ENCODE measurements at regions not wholly inside any gene's neighbourhood (a gene's known extent, or its start where the extent isn't known, plus 50 kb on each side); places are given as distances from the start of the nearest gene placed in this dataset.
"Not testable (repeated sequence)": the region's sequence is repeated elsewhere in the genome, so short reads cannot be mapped to it uniquely, and the experiment has no call there.

DNA sequence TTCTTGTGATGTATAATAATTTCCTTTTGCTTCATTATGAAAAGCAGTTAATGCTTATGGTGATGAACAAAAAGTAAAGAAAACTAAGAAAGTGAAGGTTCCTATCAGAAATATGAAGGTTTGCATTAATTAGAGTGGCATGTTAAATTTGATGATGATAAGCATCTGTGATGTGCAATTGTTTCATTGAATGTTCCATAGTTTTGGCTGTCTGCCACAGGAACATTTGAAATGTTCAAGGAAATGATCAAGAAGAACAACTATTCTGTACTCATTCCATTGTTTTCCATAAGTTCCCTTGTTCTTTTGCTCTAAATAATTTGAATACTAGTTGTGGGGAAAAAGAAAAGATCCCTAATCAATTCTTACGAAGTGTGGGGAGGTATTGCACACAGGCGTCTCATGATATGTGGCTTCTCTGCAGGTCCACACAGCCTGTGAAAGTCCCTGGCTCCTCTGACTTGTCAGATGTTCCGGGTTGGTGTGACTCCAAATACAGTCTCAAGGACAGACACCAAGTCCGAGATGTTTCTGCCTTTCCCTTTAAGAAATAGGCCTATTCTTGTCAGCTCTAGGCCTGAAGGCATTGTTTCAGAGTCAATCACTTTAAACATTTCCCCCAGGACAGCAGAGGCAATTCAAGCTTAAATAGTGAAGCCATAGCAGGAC lies 152.6 kb upstream of the MAST4 start:
- Histone ChIP-seq H3K4me1 (ENCODE audit: control insufficient read depth in 2 of 3, insufficient read depth in 2 of 3, low read depth in 1 of 3, low read length in 3 of 3) (no peaks in the 10 kb centered on the region), H3K9ac (ENCODE audit: low read length in 3 of 3) (no peak overlapping the region), H3K4me3 (ENCODE audit: low read length in 3 of 3) (no peak overlapping the region), H3K9me3 (ENCODE audit: control insufficient read depth in 2 of 3, insufficient read depth in 1 of 3, low read length in 3 of 3) (no peaks in the 10 kb centered on the region), H3K27ac (ENCODE audit: low read depth in 2 of 2, low read length in 2 of 2) (no peak overlapping the region), H3K27me3 (ENCODE audit: control insufficient read depth, insufficient read depth, low read length) (no peaks in the 10 kb centered on the region), H3K36me3 (ENCODE audit: control insufficient read depth in 2 of 3, insufficient read depth in 3 of 3, low read length in 3 of 3) (no peaks in the 10 kb centered on the region)
- FAIRE-seq (no peak), DNase-seq (peak in 1 of 5 donors; percentile 71)
- TF ChIP-seq, protein P1, sequence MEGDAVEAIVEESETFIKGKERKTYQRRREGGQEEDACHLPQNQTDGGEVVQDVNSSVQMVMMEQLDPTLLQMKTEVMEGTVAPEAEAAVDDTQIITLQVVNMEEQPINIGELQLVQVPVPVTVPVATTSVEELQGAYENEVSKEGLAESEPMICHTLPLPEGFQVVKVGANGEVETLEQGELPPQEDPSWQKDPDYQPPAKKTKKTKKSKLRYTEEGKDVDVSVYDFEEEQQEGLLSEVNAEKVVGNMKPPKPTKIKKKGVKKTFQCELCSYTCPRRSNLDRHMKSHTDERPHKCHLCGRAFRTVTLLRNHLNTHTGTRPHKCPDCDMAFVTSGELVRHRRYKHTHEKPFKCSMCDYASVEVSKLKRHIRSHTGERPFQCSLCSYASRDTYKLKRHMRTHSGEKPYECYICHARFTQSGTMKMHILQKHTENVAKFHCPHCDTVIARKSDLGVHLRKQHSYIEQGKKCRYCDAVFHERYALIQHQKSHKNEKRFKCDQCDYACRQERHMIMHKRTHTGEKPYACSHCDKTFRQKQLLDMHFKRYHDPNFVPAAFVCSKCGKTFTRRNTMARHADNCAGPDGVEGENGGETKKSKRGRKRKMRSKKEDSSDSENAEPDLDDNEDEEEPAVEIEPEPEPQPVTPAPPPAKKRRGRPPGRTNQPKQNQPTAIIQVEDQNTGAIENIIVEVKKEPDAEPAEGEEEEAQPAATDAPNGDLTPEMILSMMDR (IDR thresholded peaks at IDR 0.05; ENCODE audit: borderline replicate concordance, extremely low read depth, insufficient read depth): no peak
- intact Hi-C loops (cut with DNase I): no loop called here

DNA sequence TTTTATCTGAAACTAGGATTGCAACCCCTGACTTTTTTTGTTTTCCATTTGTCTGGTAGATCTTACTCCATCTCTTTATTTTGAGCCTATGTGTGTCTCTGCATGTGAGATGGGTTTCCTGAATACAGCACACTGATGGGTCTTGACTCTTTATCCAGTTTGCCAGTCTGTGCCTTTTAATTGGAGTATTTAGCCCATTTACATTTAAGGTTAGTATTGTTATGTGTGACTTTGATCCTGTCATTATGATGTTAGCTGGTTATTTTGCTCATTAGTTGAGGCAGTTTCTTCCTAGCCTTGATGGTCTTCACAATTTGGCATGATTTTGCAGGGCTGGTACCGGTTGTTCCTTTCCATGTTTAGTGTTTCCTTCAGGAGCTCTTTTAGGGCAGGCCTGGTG lies 148.1 kb upstream of the MAST4 start:
- intact Hi-C loops (cut with DNase I); DNase-seq; FAIRE-seq; H3K27ac ChIP-seq (ENCODE audit: low read depth in 2 of 2, low read length in 2 of 2); H3K36me3 ChIP-seq (ENCODE audit: control insufficient read depth in 2 of 3, insufficient read depth in 3 of 3, low read length in 3 of 3); H3K9me3 ChIP-seq (ENCODE audit: control insufficient read depth in 2 of 3, insufficient read depth in 1 of 3, low read length in 3 of 3); H3K27me3 ChIP-seq (ENCODE audit: control insufficient read depth, insufficient read depth, low read length); H3K9ac ChIP-seq (ENCODE audit: low read length in 3 of 3); H3K4me3 ChIP-seq (ENCODE audit: low read length in 3 of 3); H3K4me1 ChIP-seq (ENCODE audit: control insufficient read depth in 2 of 3, insufficient read depth in 2 of 3, low read depth in 1 of 3, low read length in 3 of 3): not testable (repeated sequence)

DNA sequence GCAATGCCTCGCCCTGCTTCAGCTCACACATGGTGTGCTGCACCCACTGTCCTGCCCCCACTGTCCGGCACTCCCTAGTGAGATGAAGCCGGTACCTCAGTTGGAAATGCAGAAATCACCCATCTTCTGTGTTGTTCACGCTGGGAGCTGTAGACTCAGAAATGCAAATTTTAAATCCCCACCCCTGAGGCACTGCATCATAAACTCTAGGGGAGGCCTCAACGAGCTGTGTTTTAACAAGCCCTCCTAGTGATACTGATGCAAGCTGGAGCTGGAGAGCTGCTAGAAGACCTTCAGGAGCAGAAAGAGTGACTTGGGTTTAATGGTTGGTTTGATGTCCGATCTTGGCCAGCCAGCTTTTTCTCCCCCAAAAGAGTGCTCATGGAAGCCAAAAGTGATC lies 146.0 kb upstream of the MAST4 start:
- no peak overlapping the region for H3K4me3 ChIP-seq (ENCODE audit: low read length in 3 of 3)
- TF ChIP-seq, protein P1 (IDR thresholded peaks at IDR 0.05; ENCODE audit: borderline replicate concordance, extremely low read depth, insufficient read depth): no peak
- FAIRE-seq (no peak), DNase-seq (no peak)
- no peaks in the 10 kb centered on the region for H3K27me3 ChIP-seq (ENCODE audit: control insufficient read depth, insufficient read depth, low read length)
- H3K9ac ChIP-seq (ENCODE audit: low read length in 3 of 3): no peak overlapping the region
- H3K27ac ChIP-seq (ENCODE audit: low read depth in 2 of 2, low read length in 2 of 2): no peak overlapping the region
- peaks cover 0 to 3% (median 0%) of the 10 kb centered on the region in 3 donors for H3K4me1 ChIP-seq (ENCODE audit: control insufficient read depth in 2 of 3, insufficient read depth in 2 of 3, low read depth in 1 of 3, low read length in 3 of 3)
- intact Hi-C loops (cut with DNase I): no loop called here
- no peaks in the 10 kb centered on the region for H3K36me3 ChIP-seq (ENCODE audit: control insufficient read depth in 2 of 3, insufficient read depth in 3 of 3, low read length in 3 of 3)
- H3K9me3 ChIP-seq (ENCODE audit: control insufficient read depth in 2 of 3, insufficient read depth in 1 of 3, low read length in 3 of 3): no peaks in the 10 kb centered on the region

DNA sequence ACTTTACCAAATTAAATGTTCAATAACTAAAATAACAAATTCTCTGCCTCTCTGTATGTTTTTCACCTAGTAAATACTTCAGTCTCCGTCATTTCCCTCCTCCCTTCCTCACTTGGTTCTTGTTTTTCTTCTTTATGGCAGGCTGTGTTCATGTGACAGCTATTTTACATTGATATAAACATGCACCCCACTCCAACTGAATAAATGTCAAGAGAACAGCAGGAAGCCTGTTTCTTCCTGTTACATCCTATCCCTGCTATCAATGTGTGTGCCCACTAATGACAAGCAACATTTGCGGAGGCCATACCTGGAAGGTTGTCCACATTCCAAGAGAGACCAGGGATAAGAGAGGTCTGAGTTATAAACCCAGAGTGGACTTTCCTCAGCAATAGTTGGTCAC lies 145.2 kb upstream of the MAST4 start:
- FAIRE-seq (no peak), DNase-seq (no peak)
- Histone ChIP-seq H3K9ac (ENCODE audit: low read length in 3 of 3) (no peak overlapping the region), H3K27ac (ENCODE audit: low read depth in 2 of 2, low read length in 2 of 2) (no peak overlapping the region), H3K4me1 (ENCODE audit: control insufficient read depth in 2 of 3, insufficient read depth in 2 of 3, low read depth in 1 of 3, low read length in 3 of 3) (peaks cover 0 to 3% (median 0%) of the 10 kb centered on the region in 3 donors), H3K9me3 (ENCODE audit: control insufficient read depth in 2 of 3, insufficient read depth in 1 of 3, low read length in 3 of 3) (no peaks in the 10 kb centered on the region), H3K4me3 (ENCODE audit: low read length in 3 of 3) (no peak overlapping the region), H3K36me3 (ENCODE audit: control insufficient read depth in 2 of 3, insufficient read depth in 3 of 3, low read length in 3 of 3) (no peaks in the 10 kb centered on the region), H3K27me3 (ENCODE audit: control insufficient read depth, insufficient read depth, low read length) (no peaks in the 10 kb centered on the region)
- TF ChIP-seq, protein P1 (IDR thresholded peaks at IDR 0.05; ENCODE audit: borderline replicate concordance, extremely low read depth, insufficient read depth): no peak
- intact Hi-C loops (cut with DNase I): no loop called here
